DMS79 treated with DMSO at 0.1 percent for 48 hours (cell line): ENCODE measurements at regions not wholly inside any gene's neighbourhood (a gene's known extent, or its start where the extent isn't known, plus 50 kb on each side); places are given as distances from the start of the nearest gene placed in this dataset.
"Not testable (repeated sequence)": the region's sequence is repeated elsewhere in the genome, so short reads cannot be mapped to it uniquely, and the experiment has no call there.

Experiments
- DNase-seq: peaks from one replicate; lab custom pipeline; 2025; lab: John Stamatoyannopoulos, UW

- DNase-seq: no peak
Measured at GRCh38 chr2:66174491-66174890, 260.4 kb upstream of the MEIS1 start.

DNA sequence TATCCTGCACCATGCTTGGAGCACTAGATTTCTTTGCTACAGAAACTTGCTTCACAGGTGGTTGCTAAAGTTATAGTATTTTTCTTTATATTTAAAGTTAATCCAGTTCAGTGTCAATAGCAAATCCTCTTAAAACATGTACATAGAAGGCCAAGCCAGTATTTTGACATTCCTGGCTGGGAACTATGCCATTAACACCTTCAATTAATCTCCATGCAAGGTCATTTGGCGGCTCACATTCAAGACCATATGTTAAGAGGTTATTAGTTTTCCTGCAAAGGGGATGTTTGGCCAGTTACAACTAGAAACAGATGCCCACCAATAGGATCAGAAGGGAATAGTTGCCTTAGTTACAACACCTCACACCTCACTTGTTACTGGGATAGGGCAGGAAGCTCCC, 261.3 kb upstream of the MEIS1 start:
- no peak for DNase-seq

DNA sequence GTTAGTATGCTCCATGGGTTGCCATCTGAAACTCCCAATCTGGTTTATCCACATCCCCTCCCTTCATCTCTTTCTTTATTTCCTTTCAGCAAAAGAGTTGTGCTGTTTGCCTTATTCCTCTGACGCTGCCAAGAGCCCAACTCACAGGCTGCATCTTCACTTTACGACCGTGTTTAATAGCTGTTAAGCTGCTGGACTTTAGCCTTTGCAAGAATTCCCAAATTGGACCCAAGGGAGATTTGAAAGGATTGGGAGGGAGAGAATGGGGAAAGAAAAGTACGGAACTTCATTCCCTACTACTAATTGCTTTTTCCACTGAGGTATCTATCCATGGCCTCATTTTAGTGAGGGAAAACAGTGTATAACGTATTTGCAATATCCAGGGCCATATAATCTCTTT, 263.4 kb upstream of the MEIS1 start:
- no peak for DNase-seq

GRCh38 chr2:66170744-66171330, 264.1 kb upstream of the MEIS1 start:
- peak; percentile 63 for DNase-seq

GRCh38 chr2:66169076-66169475, 265.8 kb upstream of the MEIS1 start:
- DNase-seq: no peak

DNA sequence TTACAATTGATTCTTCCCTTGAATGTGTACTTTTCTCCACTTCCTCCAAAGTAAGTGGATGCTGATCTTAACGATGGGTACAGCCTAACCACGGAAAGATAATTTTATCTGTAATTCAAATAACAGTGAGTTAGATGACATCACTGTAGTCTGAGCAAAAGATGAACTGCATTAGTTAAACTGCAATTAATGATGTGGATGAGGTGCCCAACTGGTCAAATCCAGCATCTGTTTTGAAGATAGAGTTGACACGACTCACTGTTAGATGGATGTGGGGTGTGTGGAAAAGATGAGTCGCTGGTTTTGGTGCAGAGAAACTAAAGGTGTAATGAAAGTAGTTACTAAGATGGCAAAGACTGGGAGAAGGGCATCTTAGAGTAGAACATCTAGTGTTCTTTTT, 270.5 kb upstream of the MEIS1 start:
- DNase-seq: no peak

DNA sequence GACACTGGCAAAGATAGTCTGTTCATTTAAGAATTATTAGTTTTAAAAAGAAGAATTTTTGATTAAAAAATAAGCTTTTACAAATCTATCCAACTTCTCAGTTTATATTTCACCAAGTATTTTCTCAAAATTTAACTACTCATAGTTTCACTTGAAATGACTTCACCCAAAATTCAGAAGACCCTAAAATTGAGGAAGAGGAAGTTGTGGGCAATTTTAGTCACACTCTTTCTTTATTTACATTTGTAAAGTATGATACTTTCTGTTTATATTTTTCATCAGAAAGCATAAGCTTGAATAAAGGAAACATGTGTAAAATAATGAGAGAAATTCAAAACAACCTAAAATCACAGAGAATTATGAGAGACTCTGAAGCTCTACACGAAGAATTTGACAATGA, 278.8 kb upstream of the MEIS1 start:
- no peak for DNase-seq

DNA sequence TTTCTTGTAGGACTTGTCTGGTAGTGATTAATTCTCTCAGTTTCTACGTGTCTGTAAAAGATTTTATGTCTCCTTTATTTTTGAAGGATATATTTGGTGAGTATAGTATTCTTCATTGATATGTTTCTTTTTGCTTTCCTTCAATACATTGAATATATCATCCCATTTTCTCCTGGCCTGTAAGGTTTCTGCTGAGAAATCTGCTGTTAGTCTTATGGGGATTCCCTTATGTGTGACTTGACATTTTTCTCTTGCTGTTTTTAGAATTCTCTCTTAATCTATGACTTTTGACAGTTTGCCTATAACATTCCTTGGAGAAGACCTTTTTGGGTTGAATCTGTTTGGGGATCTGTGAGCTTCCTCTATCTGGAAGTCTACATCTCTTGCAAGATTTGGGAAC, 281.0 kb upstream of the MEIS1 start:
- DNase-seq: no peak

DNA sequence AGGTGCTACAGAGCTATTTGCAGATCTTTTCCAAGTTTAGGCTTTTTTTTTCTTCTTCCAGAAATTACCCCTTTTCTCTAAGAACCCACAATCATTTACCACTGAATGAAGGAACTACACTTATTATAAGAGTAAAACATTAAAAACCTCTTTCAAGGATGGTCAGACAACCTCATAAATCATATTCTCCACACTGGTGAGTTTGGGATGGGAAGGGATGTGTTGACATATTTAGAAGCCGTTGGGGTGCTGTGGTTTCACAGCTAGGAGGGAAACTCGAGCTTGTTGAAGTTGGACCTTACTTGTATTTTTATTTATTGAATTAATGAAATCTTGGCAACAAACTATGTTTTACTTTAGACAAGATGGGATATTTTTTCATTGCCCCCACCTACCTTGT, 289.4 kb upstream of the MEIS1 start:
- no peak for DNase-seq

DNA sequence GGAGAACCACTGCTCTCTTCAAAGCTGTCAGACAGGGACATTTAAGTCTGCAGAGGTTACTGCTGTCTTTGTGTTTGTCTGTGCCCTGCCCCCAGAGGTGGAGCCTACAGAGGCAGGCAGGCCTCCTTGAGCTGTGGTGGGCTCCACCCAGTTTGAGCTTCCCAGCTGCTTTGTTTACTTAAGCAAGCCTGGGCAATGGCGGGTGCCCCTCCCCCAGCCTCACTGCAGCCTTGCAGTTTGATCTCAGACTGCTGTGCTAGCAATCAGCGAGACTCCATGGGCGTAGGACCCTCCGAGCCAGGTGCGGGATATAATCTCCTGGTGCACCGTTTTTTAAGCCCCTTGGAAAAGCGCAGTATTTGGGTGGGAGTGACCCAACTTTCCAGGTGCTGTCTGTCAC, 290.6 kb upstream of the MEIS1 start:
- not testable (repeated sequence) for DNase-seq

- no peak for DNase-seq
Measured at GRCh38 chr2:66137606-66138130, 297.3 kb upstream of the MEIS1 start.

- peak; percentile 93 for DNase-seq
Measured at GRCh38 chr2:66134138-66134701, 300.7 kb upstream of the MEIS1 start.

- no peak for DNase-seq
Measured at GRCh38 chr2:66127656-66128055, 307.3 kb upstream of the MEIS1 start.

GRCh38 chr2:66127061-66127460, 307.9 kb upstream of the MEIS1 start:
- DNase-seq: no peak

- no peak for DNase-seq
Measured at GRCh38 chr2:66125951-66126350, 309.0 kb upstream of the MEIS1 start.

GRCh38 chr2:66122516-66122915, 312.4 kb upstream of the MEIS1 start:
- no peak for DNase-seq

DNA sequence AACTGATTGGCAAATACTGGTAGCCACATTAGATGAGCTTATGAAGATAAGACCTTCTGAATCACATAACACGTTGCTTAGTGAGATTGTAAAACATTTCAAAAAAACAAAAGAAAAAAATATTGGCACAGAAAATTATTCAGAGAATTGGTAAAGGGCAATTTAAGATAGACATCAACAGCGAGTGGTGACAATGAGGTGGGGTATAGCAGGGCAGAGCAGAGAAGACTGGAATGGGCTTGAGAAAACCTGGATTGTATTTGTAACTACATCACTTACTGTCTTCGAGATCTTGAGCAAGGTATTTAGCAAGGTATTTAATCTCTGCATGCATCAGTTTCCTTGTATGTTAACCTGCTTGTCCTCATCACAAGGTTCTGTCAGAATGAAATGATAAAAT, 313.0 kb upstream of the MEIS1 start:
- DNase-seq: no peak

DNA sequence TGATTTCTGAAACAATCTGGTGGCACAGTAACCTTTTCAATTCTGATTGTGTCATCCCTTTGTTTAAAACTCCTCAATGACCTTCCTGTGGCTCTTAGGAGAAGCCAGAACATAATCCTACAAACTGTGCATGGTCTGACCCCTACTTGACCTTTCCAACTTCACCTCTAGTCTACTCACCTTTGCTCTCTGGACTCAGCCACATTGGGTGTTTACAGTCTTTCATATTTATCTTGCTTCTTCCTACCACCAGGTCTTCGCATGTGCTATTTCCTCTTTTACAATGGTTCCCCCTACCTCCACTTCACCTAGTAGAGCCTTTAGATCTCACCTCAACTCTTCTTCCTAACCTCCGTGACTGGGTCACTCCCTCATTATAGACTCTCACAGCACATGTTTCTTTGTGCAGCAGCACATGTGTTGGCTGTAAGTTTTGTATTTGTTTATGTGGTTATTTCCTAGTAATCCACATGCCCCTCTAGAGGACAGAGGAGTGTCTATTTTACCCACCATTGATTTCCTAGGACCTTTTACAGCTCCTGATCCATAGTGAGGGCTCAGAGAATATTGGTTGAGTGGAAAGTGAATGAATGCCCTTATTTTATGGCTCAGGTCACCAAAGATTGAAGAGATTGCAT, 320.8 kb upstream of the MEIS1 start:
- DNase-seq: no peak

DNA sequence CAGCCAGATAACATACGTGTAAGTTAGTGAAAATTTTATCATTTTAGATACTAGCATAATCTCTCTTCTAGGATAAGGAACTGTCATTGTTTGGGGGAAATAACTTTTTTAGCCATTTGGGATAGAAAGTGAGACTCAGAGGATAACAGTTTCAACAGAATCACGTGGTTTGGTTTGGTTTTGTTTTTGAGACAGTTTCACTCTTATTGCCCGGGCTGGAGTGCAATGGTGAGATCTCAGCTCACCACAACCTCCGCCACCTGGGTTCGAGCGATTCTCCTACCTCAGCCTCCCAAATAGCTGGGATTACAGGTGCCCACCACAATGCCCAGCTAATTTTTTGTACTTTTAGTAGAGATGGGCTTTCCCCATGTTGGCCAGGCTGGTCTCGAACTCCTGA, 323.2 kb upstream of the MEIS1 start:
- no peak for DNase-seq

- no peak for DNase-seq
Measured at GRCh38 chr2:66110608-66111007, 324.3 kb upstream of the MEIS1 start.

- no peak for DNase-seq
Measured at GRCh38 chr2:66110086-66110485, 324.8 kb upstream of the MEIS1 start.

DNA sequence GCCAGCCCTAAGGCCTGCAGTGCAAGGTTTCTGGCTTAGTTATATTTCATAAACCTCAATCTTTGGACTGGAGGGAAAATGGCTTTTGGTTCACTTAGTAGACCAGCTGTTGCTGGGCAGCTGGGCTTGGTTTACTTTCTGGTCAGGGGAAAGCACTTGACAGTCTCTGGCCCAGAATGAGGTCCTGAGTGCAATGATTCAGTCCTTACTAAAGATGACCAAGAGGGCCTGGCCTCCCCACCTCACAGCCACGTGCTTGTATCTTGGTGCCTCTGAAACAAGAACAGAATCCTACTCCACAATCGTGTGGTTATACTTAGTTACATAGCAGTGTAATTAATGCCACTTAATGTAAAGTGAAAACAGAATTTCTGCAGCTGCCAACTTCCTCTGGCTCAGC, 325.5 kb upstream of the MEIS1 start:
- DNase-seq: no peak

- no peak for DNase-seq
Measured at GRCh38 chr2:66105066-66105753, 329.7 kb upstream of the MEIS1 start.
